WTC11 (cell line): ENCODE measurements at regions not wholly inside any gene's neighbourhood (a gene's known extent, or its start where the extent isn't known, plus 50 kb on each side); places are given as distances from the start of the nearest gene placed in this dataset.

Source experiments
- ATAC-seq: fragments of 200-7000 bp; cut with Tn5 transposase; 2 replicates; pipeline ENCODE4 v1.10.0; 2021; ENCODE audit warnings: mild to moderate bottlenecking, moderate library complexity
- CTCF ChIA-PET: fragments of 300-600 bp; sonication (Branson Sonifier 250); formaldehyde crosslinking; loops from one replicate; lab custom pipeline; 2021; ENCODE audit warnings: antibody characterized with exemption; lab: Charles Lee
- POLR2A ChIA-PET: fragments of 350-600 bp; sonication (Branson Sonifier 250); formaldehyde crosslinking; loops from one replicate; lab custom pipeline; 2021; ENCODE audit warnings: antibody characterized with exemption; lab: Charles Lee
- DNase-seq: peaks from one replicate; pipeline ENCODE4 v3.0.0; 2021; ENCODE audit warnings: low spot score
- H3K27ac Mint-ChIP-seq: 2 replicates; pipeline ENCODE4 v1.8.0; 2021; ENCODE audit warnings: mixed read lengths
- H3K27me3 Mint-ChIP-seq: 2 replicates; pipeline ENCODE4 v1.8.0; 2021; ENCODE audit warnings: low read depth, mild to moderate bottlenecking, moderate library complexity, mixed read lengths
- H3K36me3 Mint-ChIP-seq: 2 replicates; pipeline ENCODE4 v1.8.0; 2021; ENCODE audit warnings: mixed read lengths
- H3K4me1 Mint-ChIP-seq: 2 replicates; pipeline ENCODE4 v1.8.0; 2022; ENCODE audit warnings: mixed read lengths
- H3K4me3 Mint-ChIP-seq: 2 replicates; pipeline ENCODE4 v1.8.0; 2021; ENCODE audit warnings: mild to moderate bottlenecking, moderate library complexity, mixed read lengths
- H3K9me3 Mint-ChIP-seq: 2 replicates; pipeline ENCODE4 v1.8.0; 2021; ENCODE audit warnings: mixed read lengths
- CBFB ChIP-seq: sonication (generic); formaldehyde crosslinking; IDR thresholded peaks from 2 replicates; pipeline ENCODE4 v1.8.1; 2022; ENCODE audit warnings: mild to moderate bottlenecking, low read depth, missing genetic modification reagents
- MYBL2 ChIP-seq: sonication (generic); formaldehyde crosslinking; IDR thresholded peaks from 2 replicates; pipeline ENCODE4 v1.8.1; 2023; ENCODE audit warnings: mild to moderate bottlenecking, moderate library complexity, missing genetic modification reagents
- TCF7 ChIP-seq: sonication (generic); formaldehyde crosslinking; IDR thresholded peaks from 2 replicates; pipeline ENCODE4 v1.8.0; 2022; ENCODE audit warnings: mild to moderate bottlenecking, low read depth, missing genetic modification reagents, moderate library complexity
- TP53 ChIP-seq: sonication (generic); formaldehyde crosslinking; IDR thresholded peaks from 2 replicates; pipeline ENCODE4 v1.8.1; 2023; ENCODE audit warnings: mild to moderate bottlenecking, missing genetic modification reagents
- ZNF232 ChIP-seq: sonication (generic); formaldehyde crosslinking; IDR thresholded peaks from 2 replicates; pipeline ENCODE4 v1.8.0; 2022; ENCODE audit warnings: mild to moderate bottlenecking, missing genetic modification reagents
- ZNF423 ChIP-seq: fragments of 250-450 bp; sonication (Bioruptor Pico); IDR thresholded peaks from 2 replicates; pipeline ENCODE4 v2.1.2; 2022; ENCODE audit warnings: mild to moderate bottlenecking, moderate library complexity
- TF ChIP-seq, protein P1 (sequence below): sonication (generic); formaldehyde crosslinking; IDR thresholded peaks from 2 replicates; pipeline ENCODE4 v1.8.0; 2022; ENCODE audit warnings: missing genetic modification reagents
- TF ChIP-seq, protein P2 (sequence below): sonication (generic); formaldehyde crosslinking; IDR thresholded peaks from 2 replicates; pipeline ENCODE4 v1.8.1; 2023; ENCODE audit warnings: mild to moderate bottlenecking, moderate library complexity, missing genetic modification reagents
- TF ChIP-seq, protein P3 (sequence below): sonication (generic); formaldehyde crosslinking; IDR thresholded peaks from 2 replicates; pipeline ENCODE4 v1.8.1; 2023; ENCODE audit warnings: mild to moderate bottlenecking, missing genetic modification reagents, moderate library complexity
- TF ChIP-seq, protein P4 (sequence below): sonication (generic); formaldehyde crosslinking; IDR thresholded peaks from 2 replicates; pipeline ENCODE4 v1.8.1; 2022; ENCODE audit warnings: mild to moderate bottlenecking, moderate library complexity, missing genetic modification reagents
- TF ChIP-seq, protein P5 (sequence below): sonication (generic); formaldehyde crosslinking; conservative IDR thresholded peaks from 2 replicates; pipeline ENCODE4 v1.8.1; 2022; ENCODE audit warnings: mild to moderate bottlenecking, missing genetic modification reagents
- TF ChIP-seq, protein P6 (sequence below): fragments of 250-450 bp; sonication (Bioruptor Pico); IDR thresholded peaks from 2 replicates; pipeline ENCODE4 v1.9.0; 2021; ENCODE audit warnings: mild to moderate bottlenecking, borderline replicate concordance

DNA sequence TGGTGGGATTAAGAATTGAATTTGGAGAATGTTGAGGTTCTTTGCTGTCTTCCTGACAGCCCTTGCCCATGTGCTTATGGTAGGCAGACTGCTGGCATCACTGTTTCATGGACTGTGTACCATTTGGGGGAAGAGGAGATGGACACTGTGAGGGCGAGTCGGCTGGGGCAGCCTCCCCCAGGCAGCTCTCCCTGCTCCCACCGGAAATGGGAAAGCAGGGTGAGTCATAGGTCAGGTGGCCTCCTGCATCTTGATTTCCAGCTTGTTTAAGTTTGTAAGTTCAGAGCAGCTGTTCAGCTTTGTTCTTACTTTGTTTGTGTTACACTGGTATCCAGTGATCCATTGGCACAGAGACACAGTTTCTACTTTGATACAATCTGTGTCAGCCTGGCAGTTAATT lies 87.2 kb upstream of the CNIH3 start (continued):
- TF ChIP-seq TP53 (CRISPR knock-in tag) (no peak), CBFB (CRISPR knock-in tag) (no peak)
- TF ChIP-seq, protein P1, sequence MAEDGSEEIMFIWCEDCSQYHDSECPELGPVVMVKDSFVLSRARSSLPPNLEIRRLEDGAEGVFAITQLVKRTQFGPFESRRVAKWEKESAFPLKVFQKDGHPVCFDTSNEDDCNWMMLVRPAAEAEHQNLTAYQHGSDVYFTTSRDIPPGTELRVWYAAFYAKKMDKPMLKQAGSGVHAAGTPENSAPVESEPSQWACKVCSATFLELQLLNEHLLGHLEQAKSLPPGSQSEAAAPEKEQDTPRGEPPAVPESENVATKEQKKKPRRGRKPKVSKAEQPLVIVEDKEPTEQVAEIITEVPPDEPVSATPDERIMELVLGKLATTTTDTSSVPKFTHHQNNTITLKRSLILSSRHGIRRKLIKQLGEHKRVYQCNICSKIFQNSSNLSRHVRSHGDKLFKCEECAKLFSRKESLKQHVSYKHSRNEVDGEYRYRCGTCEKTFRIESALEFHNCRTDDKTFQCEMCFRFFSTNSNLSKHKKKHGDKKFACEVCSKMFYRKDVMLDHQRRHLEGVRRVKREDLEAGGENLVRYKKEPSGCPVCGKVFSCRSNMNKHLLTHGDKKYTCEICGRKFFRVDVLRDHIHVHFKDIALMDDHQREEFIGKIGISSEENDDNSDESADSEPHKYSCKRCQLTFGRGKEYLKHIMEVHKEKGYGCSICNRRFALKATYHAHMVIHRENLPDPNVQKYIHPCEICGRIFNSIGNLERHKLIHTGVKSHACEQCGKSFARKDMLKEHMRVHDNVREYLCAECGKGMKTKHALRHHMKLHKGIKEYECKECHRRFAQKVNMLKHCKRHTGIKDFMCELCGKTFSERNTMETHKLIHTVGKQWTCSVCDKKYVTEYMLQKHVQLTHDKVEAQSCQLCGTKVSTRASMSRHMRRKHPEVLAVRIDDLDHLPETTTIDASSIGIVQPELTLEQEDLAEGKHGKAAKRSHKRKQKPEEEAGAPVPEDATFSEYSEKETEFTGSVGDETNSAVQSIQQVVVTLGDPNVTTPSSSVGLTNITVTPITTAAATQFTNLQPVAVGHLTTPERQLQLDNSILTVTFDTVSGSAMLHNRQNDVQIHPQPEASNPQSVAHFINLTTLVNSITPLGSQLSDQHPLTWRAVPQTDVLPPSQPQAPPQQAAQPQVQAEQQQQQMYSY (CRISPR knock-in tag): no peak

DNA sequence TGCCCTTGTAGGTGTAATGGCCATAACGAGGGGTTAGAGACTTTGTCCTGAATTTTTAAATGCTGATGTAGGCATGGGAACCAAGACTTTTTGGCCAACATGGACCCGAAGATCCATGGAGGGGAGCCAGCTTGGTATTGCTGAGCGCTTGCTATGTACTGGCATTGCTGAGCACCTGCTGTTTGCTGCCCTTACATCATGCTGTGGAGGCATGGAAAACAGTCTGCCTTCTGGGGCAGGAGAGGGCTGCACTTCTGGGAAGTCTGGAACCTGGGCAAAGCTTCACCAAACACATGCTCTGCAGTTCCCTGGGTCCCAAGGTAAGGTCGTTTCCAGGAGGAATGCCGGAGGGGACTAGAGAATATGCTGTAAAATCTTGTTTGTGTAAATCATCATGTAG lies 86.3 kb upstream of the CNIH3 start:
- ATAC-seq: no peak
- no peaks in the 10 kb centered on the region for H3K9me3 Mint-ChIP-seq
- TF ChIP-seq, protein P2, sequence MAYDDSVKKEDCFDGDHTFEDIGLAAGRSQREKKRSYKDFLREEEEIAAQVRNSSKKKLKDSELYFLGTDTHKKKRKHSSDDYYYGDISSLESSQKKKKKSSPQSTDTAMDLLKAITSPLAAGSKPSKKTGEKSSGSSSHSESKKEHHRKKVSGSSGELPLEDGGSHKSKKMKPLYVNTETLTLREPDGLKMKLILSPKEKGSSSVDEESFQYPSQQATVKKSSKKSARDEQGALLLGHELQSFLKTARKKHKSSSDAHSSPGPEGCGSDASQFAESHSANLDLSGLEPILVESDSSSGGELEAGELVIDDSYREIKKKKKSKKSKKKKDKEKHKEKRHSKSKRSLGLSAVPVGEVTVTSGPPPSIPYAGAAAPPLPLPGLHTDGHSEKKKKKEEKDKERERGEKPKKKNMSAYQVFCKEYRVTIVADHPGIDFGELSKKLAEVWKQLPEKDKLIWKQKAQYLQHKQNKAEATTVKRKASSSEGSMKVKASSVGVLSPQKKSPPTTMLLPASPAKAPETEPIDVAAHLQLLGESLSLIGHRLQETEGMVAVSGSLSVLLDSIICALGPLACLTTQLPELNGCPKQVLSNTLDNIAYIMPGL (CRISPR knock-in tag): no peak
- no peak for TF ChIP-seq ZNF232 (CRISPR knock-in tag)
- TF ChIP-seq, protein P3, sequence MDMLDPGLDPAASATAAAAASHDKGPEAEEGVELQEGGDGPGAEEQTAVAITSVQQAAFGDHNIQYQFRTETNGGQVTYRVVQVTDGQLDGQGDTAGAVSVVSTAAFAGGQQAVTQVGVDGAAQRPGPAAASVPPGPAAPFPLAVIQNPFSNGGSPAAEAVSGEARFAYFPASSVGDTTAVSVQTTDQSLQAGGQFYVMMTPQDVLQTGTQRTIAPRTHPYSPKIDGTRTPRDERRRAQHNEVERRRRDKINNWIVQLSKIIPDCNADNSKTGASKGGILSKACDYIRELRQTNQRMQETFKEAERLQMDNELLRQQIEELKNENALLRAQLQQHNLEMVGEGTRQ (CRISPR knock-in tag): no peak
- TF ChIP-seq, protein P4, sequence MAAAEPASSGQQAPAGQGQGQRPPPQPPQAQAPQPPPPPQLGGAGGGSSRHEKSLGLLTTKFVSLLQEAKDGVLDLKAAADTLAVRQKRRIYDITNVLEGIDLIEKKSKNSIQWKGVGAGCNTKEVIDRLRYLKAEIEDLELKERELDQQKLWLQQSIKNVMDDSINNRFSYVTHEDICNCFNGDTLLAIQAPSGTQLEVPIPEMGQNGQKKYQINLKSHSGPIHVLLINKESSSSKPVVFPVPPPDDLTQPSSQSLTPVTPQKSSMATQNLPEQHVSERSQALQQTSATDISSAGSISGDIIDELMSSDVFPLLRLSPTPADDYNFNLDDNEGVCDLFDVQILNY (CRISPR knock-in tag): no peak
- TF ChIP-seq TCF7: no peak
- no peak for TF ChIP-seq TP53 (CRISPR knock-in tag)
- TF ChIP-seq MYBL2 (CRISPR knock-in tag): no peak
- TF ChIP-seq, protein P5, sequence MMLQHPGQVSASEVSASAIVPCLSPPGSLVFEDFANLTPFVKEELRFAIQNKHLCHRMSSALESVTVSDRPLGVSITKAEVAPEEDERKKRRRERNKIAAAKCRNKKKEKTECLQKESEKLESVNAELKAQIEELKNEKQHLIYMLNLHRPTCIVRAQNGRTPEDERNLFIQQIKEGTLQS (CRISPR knock-in tag): no peak
- TF ChIP-seq, protein P6, sequence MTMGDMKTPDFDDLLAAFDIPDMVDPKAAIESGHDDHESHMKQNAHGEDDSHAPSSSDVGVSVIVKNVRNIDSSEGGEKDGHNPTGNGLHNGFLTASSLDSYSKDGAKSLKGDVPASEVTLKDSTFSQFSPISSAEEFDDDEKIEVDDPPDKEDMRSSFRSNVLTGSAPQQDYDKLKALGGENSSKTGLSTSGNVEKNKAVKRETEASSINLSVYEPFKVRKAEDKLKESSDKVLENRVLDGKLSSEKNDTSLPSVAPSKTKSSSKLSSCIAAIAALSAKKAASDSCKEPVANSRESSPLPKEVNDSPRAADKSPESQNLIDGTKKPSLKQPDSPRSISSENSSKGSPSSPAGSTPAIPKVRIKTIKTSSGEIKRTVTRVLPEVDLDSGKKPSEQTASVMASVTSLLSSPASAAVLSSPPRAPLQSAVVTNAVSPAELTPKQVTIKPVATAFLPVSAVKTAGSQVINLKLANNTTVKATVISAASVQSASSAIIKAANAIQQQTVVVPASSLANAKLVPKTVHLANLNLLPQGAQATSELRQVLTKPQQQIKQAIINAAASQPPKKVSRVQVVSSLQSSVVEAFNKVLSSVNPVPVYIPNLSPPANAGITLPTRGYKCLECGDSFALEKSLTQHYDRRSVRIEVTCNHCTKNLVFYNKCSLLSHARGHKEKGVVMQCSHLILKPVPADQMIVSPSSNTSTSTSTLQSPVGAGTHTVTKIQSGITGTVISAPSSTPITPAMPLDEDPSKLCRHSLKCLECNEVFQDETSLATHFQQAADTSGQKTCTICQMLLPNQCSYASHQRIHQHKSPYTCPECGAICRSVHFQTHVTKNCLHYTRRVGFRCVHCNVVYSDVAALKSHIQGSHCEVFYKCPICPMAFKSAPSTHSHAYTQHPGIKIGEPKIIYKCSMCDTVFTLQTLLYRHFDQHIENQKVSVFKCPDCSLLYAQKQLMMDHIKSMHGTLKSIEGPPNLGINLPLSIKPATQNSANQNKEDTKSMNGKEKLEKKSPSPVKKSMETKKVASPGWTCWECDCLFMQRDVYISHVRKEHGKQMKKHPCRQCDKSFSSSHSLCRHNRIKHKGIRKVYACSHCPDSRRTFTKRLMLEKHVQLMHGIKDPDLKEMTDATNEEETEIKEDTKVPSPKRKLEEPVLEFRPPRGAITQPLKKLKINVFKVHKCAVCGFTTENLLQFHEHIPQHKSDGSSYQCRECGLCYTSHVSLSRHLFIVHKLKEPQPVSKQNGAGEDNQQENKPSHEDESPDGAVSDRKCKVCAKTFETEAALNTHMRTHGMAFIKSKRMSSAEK (CRISPR knock-in tag): no peak
- no peak for TF ChIP-seq ZNF423 (CRISPR knock-in tag)
- ChIA-PET CTCF (no interaction called here), POLR2A (no interaction called here)
- H3K4me1 Mint-ChIP-seq: peaks cover 11% of the 10 kb centered on the region
- H3K36me3 Mint-ChIP-seq: no peaks in the 10 kb centered on the region
- H3K4me3 Mint-ChIP-seq: no peak overlapping the region
- no peak overlapping the region for H3K27ac Mint-ChIP-seq
- no peak for DNase-seq
- no peaks in the 10 kb centered on the region for H3K27me3 Mint-ChIP-seq
